IMR-90 (cell line): ENCODE measurements at regions not wholly inside any gene's neighbourhood (a gene's known extent, or its start where the extent isn't known, plus 50 kb on each side); places are given as distances from the start of the nearest gene placed in this dataset.

Experiments used
- ATAC-seq: fragments of 200-7000 bp; cut with Tn5 transposase; 2 replicates; pipeline ENCODE4 v1.9.1; 2020; ENCODE audit warnings: low read depth, mild to moderate bottlenecking, moderate library complexity
- BruUV-seq: library from RNA; stranded (reverse); fragments of 400-500 nt; replicated peaks from 2 replicates; lab custom pipeline; 2021; lab: Mats Ljungman, UMichigan
- CTCF ChIA-PET: fragments of 300-600 bp; formaldehyde crosslinking; extraction: SDS; loops from one replicate; lab custom pipeline; 2021; ENCODE audit warnings: antibody characterized with exemption; lab: Yijun Ruan, JAX
- POLR2A ChIA-PET: fragments of 300-600 bp; sonication (Branson Sonifier 250); formaldehyde crosslinking; loops from one replicate; lab custom pipeline; 2022; ENCODE audit warnings: antibody characterized with exemption; ENCODE audit not compliant: unreplicated experiment; lab: Charles Lee
- DNase-seq: peaks from one replicate; pipeline ENCODE4 v3.0.0; 2013
- H2AFZ ChIP-seq: replicated peaks from 2 replicates; pipeline ENCODE3; 2013; ENCODE audit warnings: low read length, mild to moderate bottlenecking; ENCODE audit not compliant: poor library complexity
- H2AK5ac ChIP-seq: 2 replicates; pipeline ENCODE4 v1.6.1; 2013; ENCODE audit warnings: low read depth, low read length, inconsistent platforms
- H2AK9ac ChIP-seq: replicated peaks from 2 replicates; pipeline ENCODE3; 2013; ENCODE audit warnings: mild to moderate bottlenecking, low read depth, low read length, moderate library complexity; ENCODE audit not compliant: poor library complexity
- H2BK120ac ChIP-seq: 2 replicates; pipeline ENCODE4 v1.6.1; 2013; ENCODE audit warnings: low read depth, low read length, inconsistent platforms
- H2BK15ac ChIP-seq: 3 replicates; pipeline ENCODE4 v1.6.1; 2013; ENCODE audit warnings: low read depth, low read length, inconsistent platforms
- H2BK20ac ChIP-seq: 2 replicates; pipeline ENCODE4 v1.6.1; 2013; ENCODE audit warnings: low read depth, mild to moderate bottlenecking, inconsistent platforms, low read length, moderate library complexity
- H2BK5ac ChIP-seq: 2 replicates; pipeline ENCODE4 v1.6.1; 2013; ENCODE audit warnings: mild to moderate bottlenecking, low read depth, low read length, inconsistent platforms; ENCODE audit not compliant: poor library complexity, severe bottlenecking
- H3K14ac ChIP-seq: replicated peaks from 2 replicates; pipeline ENCODE4 v1.6.1; 2013; ENCODE audit warnings: low read depth, low read length, inconsistent platforms
- H3K18ac ChIP-seq: 2 replicates; pipeline ENCODE4 v1.6.1; 2013; ENCODE audit warnings: low read depth, low read length, control low read depth
- H3K23ac ChIP-seq: 2 replicates; pipeline ENCODE4 v1.6.1; 2013; ENCODE audit warnings: low read depth, low read length, inconsistent platforms
- H3K27ac ChIP-seq: 2 replicates; pipeline ENCODE4 v1.5.1; 2013; ENCODE audit warnings: mild to moderate bottlenecking, control low read depth, low read length; ENCODE audit not compliant: insufficient read depth
- H3K27me3 ChIP-seq: 2 replicates; pipeline ENCODE4 v1.6.1; 2013; ENCODE audit warnings: low read length; ENCODE audit not compliant: control insufficient read depth, insufficient read depth
- H3K36me3 ChIP-seq: 2 replicates; pipeline ENCODE4 v1.6.1; 2013; ENCODE audit warnings: low read length, mixed read lengths; ENCODE audit not compliant: control insufficient read depth, insufficient read depth
- H3K4ac ChIP-seq: 2 replicates; pipeline ENCODE4 v1.6.1; 2013; ENCODE audit warnings: low read depth, low read length, inconsistent platforms
- H3K4me1 ChIP-seq: 2 replicates; pipeline ENCODE4 v1.6.1; 2013; ENCODE audit warnings: low read length, mixed read lengths; ENCODE audit not compliant: control insufficient read depth, insufficient read depth
- H3K4me2 ChIP-seq: 2 replicates; pipeline ENCODE4 v1.6.1; 2013; ENCODE audit warnings: low read depth, mild to moderate bottlenecking, control low read depth, low read length, moderate library complexity
- H3K4me3 ChIP-seq: 2 replicates; pipeline ENCODE4 v1.5.1; 2013; ENCODE audit warnings: low read depth, mild to moderate bottlenecking, control low read depth, low read length, moderate library complexity; ENCODE audit not compliant: insufficient read depth
- H3K56ac ChIP-seq: 2 replicates; pipeline ENCODE4 v1.6.1; 2013; ENCODE audit warnings: low read length, inconsistent platforms; ENCODE audit not compliant: insufficient read depth; ENCODE audit errors: extremely low read depth
- H3K79me1 ChIP-seq, 2 experiments: 2 replicates each; pipeline ENCODE4 v1.6.1; 2013; ENCODE audit warnings: low read length in 2 of 2, inconsistent platforms in 1 of 2, low read depth in 1 of 2
- H3K9ac ChIP-seq: 2 replicates; pipeline ENCODE4 v1.6.1; 2013; ENCODE audit warnings: low read depth, low read length, control low read depth
- H3K9me1 ChIP-seq: 2 replicates; pipeline ENCODE4 v1.6.1; 2013; ENCODE audit warnings: low read length, inconsistent platforms; ENCODE audit not compliant: insufficient read depth
- H3K9me3 ChIP-seq: 2 replicates; pipeline ENCODE4 v1.6.1; 2013; ENCODE audit warnings: low read length; ENCODE audit not compliant: control insufficient read depth, insufficient read depth
- H4K20me1 ChIP-seq: 2 replicates; pipeline ENCODE4 v1.6.1; 2013; ENCODE audit warnings: low read length, inconsistent platforms; ENCODE audit not compliant: insufficient read depth
- H4K5ac ChIP-seq: 2 replicates; pipeline ENCODE4 v1.6.1; 2013; ENCODE audit warnings: mild to moderate bottlenecking, low read depth, low read length, control low read depth
- H4K8ac ChIP-seq, 2 experiments: 2 replicates each; pipeline ENCODE4 v1.6.1; 2013; ENCODE audit warnings: low read depth in 2 of 2, low read length in 2 of 2, control low read depth in 1 of 2, inconsistent platforms in 1 of 2
- H4K91ac ChIP-seq: 2 replicates; pipeline ENCODE4 v1.6.1; 2013; ENCODE audit warnings: low read depth, low read length, inconsistent platforms; ENCODE audit not compliant: insufficient read depth
- BHLHE40 ChIP-seq: fragments of 150-350 bp; IDR thresholded peaks from 2 replicates; pipeline ENCODE4 v1.6.1; 2016; ENCODE audit warnings: mild to moderate bottlenecking, low read depth, low read length
- CEBPB ChIP-seq: IDR thresholded peaks from 2 replicates; pipeline ENCODE4 v1.6.1; 2012; ENCODE audit warnings: low read depth, low read length, improper control_type of control experiment
- CHD1 ChIP-seq: IDR thresholded peaks from 2 replicates; pipeline ENCODE4 v1.6.1; 2012; ENCODE audit warnings: low read depth, low read length, improper control_type of control experiment
- CTCF ChIP-seq: conservative IDR thresholded peaks from 2 replicates; pipeline ENCODE4 v1.5.1; 2012; ENCODE audit warnings: mild to moderate bottlenecking, low read depth, low read length, improper control_type of control experiment
- FOS ChIP-seq: fragments of 150-350 bp; IDR thresholded peaks from 2 replicates; pipeline ENCODE4 v1.6.1; 2016; ENCODE audit warnings: low read depth, low read length
- MAFK ChIP-seq: IDR thresholded peaks from 2 replicates; pipeline ENCODE4 v1.6.1; 2012; ENCODE audit warnings: low read depth, low read length, improper control_type of control experiment
- MAZ ChIP-seq: IDR thresholded peaks from 2 replicates; pipeline ENCODE4 v1.6.1; 2012; ENCODE audit warnings: low read depth, mild to moderate bottlenecking, low read length, improper control_type of control experiment, moderate library complexity, borderline replicate concordance
- MXI1 ChIP-seq: IDR thresholded peaks from 2 replicates; pipeline ENCODE4 v1.6.1; 2012; ENCODE audit warnings: low read depth, mild to moderate bottlenecking, low read length, moderate library complexity, borderline replicate concordance
- POLR2A ChIP-seq: IDR thresholded peaks from 2 replicates; pipeline ENCODE4 v1.6.1; 2012; ENCODE audit warnings: mild to moderate bottlenecking, low read depth, low read length
- RAD21 ChIP-seq: IDR thresholded peaks from 2 replicates; pipeline ENCODE4 v1.6.1; 2012; ENCODE audit warnings: low read length, improper control_type of control experiment
- RCOR1 ChIP-seq: IDR thresholded peaks from 2 replicates; pipeline ENCODE4 v1.6.1; 2012; ENCODE audit warnings: mild to moderate bottlenecking, low read length, improper control_type of control experiment; ENCODE audit not compliant: insufficient replicate concordance
- RFX5 ChIP-seq: IDR thresholded peaks from 2 replicates; pipeline ENCODE4 v1.8.0; 2012; ENCODE audit warnings: low read depth, mild to moderate bottlenecking, low read length, moderate library complexity
- WGBS, 2 experiments: methylation state at CpG; one replicate each; pipeline versions ENCODE4 v1.1.5 to v1.1.7; 2013; ENCODE audit warnings: missing lambda C conversion rate in 2 of 2; ENCODE audit not compliant: insufficient read length in 1 of 2; ENCODE audit errors: extremely low coverage in 2 of 2; 5-methylcytosine and 5-hydroxymethylcytosine counted together
- dilution Hi-C: fragments of 300-500 bp; cut with HindIII; formaldehyde crosslinking; loops from one replicate; pipeline ENCODE4 v1.14.3; 2018; ENCODE audit warnings: low sequenced_read_pairs; ENCODE audit not compliant: unreplicated experiment
- in situ Hi-C: fragments of 300-500 bp; cut with MboI; formaldehyde crosslinking; loops from 3 replicates; pipeline ENCODE4 v1.14.3; 2019; ENCODE audit warnings: low sequenced_read_pairs, inconsistent platforms, mixed read lengths
- intact Hi-C: fragments of 100-400 bp; cut with micrococcal nuclease; formaldehyde crosslinking; loops from 2 replicates; pipeline ENCODE4 v1.10.0; 2022
- TF ChIP-seq, protein P1 (sequence below): fragments of 150-350 bp; IDR thresholded peaks from 2 replicates; pipeline ENCODE4 v1.6.1; 2017; ENCODE audit warnings: mild to moderate bottlenecking, antibody characterized with exemption, low read length, low read depth

GRCh38 chr10:118910702-118911101 is 118.8 kb upstream of the NANOS1 start:
- H3K14ac ChIP-seq: no peak overlapping the region
- ChIA-PET POLR2A (no interaction called here), CTCF (no interaction called here)
- H3K4me3 ChIP-seq: no peak overlapping the region
- no peak overlapping the region for H3K23ac ChIP-seq
- no peak overlapping the region; the same call in 1 of the 2 replicates for H3K27ac ChIP-seq
- H3K9me3 ChIP-seq: no peaks in the 10 kb centered on the region
- no peak overlapping the region for H4K5ac ChIP-seq
- H3K4me1 ChIP-seq: peaks cover 12% of the 10 kb centered on the region
- no TSS peak for BruUV-seq
- in situ Hi-C loops: no loop called here
- H2BK5ac ChIP-seq: no peak overlapping the region
- H3K36me3 ChIP-seq: no peaks in the 10 kb centered on the region
- peak overlapping the region; percentile 13; the same call in 1 of the 2 replicates for H3K4ac ChIP-seq
- intact Hi-C loops: no loop called here
- no peaks in the 10 kb centered on the region for H3K79me1 ChIP-seq
- no peak for DNase-seq
- 0 out of 2 replicates have a peak overlapping the region, but pooled peaks have one; percentile 8 for H2AK5ac ChIP-seq
- no peaks in the 10 kb centered on the region for H3K27me3 ChIP-seq
- whole genome bisulfite sequencing, 2 experiments: no CpG with 5 or more reads among the region's 7 CpGs
- H4K8ac ChIP-seq: no peak overlapping the region; a peak in 1 of 4 replicates
- no peak overlapping the region for H3K9ac ChIP-seq
- H4K20me1 ChIP-seq: no peaks in the 10 kb centered on the region
- H4K91ac ChIP-seq: peak overlapping the region; percentile 36; the same call in 1 of the 2 replicates
- H2AK9ac ChIP-seq: no peak overlapping the region
- H3K9me1 ChIP-seq: no peaks in the 10 kb centered on the region
- no peak overlapping the region for H2BK20ac ChIP-seq
- no peak overlapping the region for H3K4me2 ChIP-seq
- dilution Hi-C loops: no loop called here
- H2BK120ac ChIP-seq: no peak overlapping the region
- no peak for ATAC-seq
- H3K18ac ChIP-seq: no peak overlapping the region
- TF ChIP-seq CTCF (no peak), MAZ (no peak), CHD1 (no peak), MAFK (no peak), RAD21 (no peak), FOS (no peak), POLR2A (no peak), MXI1 (no peak), CEBPB (no peak), BHLHE40 (no peak), RFX5 (no peak), RCOR1 (no peak)
- TF ChIP-seq, protein P1, sequence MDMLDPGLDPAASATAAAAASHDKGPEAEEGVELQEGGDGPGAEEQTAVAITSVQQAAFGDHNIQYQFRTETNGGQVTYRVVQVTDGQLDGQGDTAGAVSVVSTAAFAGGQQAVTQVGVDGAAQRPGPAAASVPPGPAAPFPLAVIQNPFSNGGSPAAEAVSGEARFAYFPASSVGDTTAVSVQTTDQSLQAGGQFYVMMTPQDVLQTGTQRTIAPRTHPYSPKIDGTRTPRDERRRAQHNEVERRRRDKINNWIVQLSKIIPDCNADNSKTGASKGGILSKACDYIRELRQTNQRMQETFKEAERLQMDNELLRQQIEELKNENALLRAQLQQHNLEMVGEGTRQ: no peak
- H2BK15ac ChIP-seq: no peak overlapping the region
- H2AFZ ChIP-seq: no peak overlapping the region
- no peak overlapping the region for H3K56ac ChIP-seq
